K562 (cell line): ENCODE measurements at regions not wholly inside any gene's neighbourhood (a gene's known extent, or its start where the extent isn't known, plus 50 kb on each side); places are given as distances from the start of the nearest gene placed in this dataset.

Source experiments
- BHLHE40 ChIP-seq: IDR thresholded peaks from 2 replicates; pipeline ENCODE4 v1.6.1; 2011; ENCODE audit warnings: low read length, improper control_type of control experiment
- ELF1 ChIP-seq: fragments of 200-800 bp; sonication (Bioruptor generic); IDR thresholded peaks from 2 replicates; pipeline ENCODE4 v1.6.1; 2016; ENCODE audit warnings: missing genetic modification characterization, missing compliant biosample characterization
- FOSL1 ChIP-seq: fragments of 200-800 bp; sonication (Bioruptor generic); conservative IDR thresholded peaks from 2 replicates; pipeline ENCODE4 v1.6.1; 2016; ENCODE audit warnings: missing genetic modification characterization, missing compliant biosample characterization
- FUS ChIP-seq: fragments of 200-400 bp; formaldehyde crosslinking; optimal IDR thresholded peaks from 2 replicates; pipeline ENCODE3; 2017; ENCODE audit warnings: low read depth, low read length
- KLF6 ChIP-seq: fragments of 250-450 bp; sonication (Bioruptor Pico); IDR thresholded peaks from 2 replicates; pipeline ENCODE4 v1.4.0; 2020; ENCODE audit warnings: mild to moderate bottlenecking, moderate library complexity, borderline replicate concordance
- PTRF ChIP-seq: fragments of 450-650 bp; IDR thresholded peaks from 2 replicates; pipeline ENCODE4 v1.6.1; 2016; ENCODE audit warnings: mild to moderate bottlenecking, missing genetic modification characterization, missing compliant biosample characterization
- TCFL5 ChIP-seq: fragments of 250-450 bp; sonication (Bioruptor Pico); conservative IDR thresholded peaks from 2 replicates; pipeline ENCODE4 v1.6.1; 2021; ENCODE audit warnings: mild to moderate bottlenecking, moderate library complexity, matching md5 sums
- TF ChIP-seq, protein P1 (sequence below): fragments of 200-400 bp; formaldehyde crosslinking; IDR thresholded peaks from 2 replicates; pipeline ENCODE4 v1.6.1; 2017; ENCODE audit warnings: mild to moderate bottlenecking, low read depth, low read length, moderate library complexity
- TF ChIP-seq, protein P2 (sequence below): sonication (generic); formaldehyde crosslinking; IDR thresholded peaks from 2 replicates; pipeline ENCODE4 v1.8.0; 2022; ENCODE audit warnings: mild to moderate bottlenecking, low read depth, missing genetic modification reagents
- TF ChIP-seq, protein P3 (sequence below): fragments of 250-450 bp; sonication (Bioruptor Pico); IDR thresholded peaks from 2 replicates; pipeline ENCODE4 v1.5.0; 2020; ENCODE audit warnings: mild to moderate bottlenecking, borderline replicate concordance
- TF ChIP-seq, protein P4 (sequence below): fragments of 450-650 bp; IDR thresholded peaks from 2 replicates; pipeline ENCODE4 v1.6.1; 2016; ENCODE audit warnings: missing biosample characterization, missing genetic modification characterization

- TF ChIP-seq TCFL5 (CRISPR knock-in tag), result no peak
- TF ChIP-seq KLF6 (CRISPR knock-in tag), result no peak
- TF ChIP-seq, protein P1, sequence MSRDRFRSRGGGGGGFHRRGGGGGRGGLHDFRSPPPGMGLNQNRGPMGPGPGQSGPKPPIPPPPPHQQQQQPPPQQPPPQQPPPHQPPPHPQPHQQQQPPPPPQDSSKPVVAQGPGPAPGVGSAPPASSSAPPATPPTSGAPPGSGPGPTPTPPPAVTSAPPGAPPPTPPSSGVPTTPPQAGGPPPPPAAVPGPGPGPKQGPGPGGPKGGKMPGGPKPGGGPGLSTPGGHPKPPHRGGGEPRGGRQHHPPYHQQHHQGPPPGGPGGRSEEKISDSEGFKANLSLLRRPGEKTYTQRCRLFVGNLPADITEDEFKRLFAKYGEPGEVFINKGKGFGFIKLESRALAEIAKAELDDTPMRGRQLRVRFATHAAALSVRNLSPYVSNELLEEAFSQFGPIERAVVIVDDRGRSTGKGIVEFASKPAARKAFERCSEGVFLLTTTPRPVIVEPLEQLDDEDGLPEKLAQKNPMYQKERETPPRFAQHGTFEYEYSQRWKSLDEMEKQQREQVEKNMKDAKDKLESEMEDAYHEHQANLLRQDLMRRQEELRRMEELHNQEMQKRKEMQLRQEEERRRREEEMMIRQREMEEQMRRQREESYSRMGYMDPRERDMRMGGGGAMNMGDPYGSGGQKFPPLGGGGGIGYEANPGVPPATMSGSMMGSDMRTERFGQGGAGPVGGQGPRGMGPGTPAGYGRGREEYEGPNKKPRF, result no peak
- peak; percentile 89 for TF ChIP-seq FUS
- TF ChIP-seq PTRF, result no peak
- peak; percentile 64 for TF ChIP-seq BHLHE40
- TF ChIP-seq FOSL1 (tag), result peak; percentile 37
- TF ChIP-seq, protein P2, sequence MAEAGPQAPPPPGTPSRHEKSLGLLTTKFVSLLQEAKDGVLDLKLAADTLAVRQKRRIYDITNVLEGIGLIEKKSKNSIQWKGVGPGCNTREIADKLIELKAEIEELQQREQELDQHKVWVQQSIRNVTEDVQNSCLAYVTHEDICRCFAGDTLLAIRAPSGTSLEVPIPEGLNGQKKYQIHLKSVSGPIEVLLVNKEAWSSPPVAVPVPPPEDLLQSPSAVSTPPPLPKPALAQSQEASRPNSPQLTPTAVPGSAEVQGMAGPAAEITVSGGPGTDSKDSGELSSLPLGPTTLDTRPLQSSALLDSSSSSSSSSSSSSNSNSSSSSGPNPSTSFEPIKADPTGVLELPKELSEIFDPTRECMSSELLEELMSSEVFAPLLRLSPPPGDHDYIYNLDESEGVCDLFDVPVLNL, result no peak
- TF ChIP-seq, protein P3, sequence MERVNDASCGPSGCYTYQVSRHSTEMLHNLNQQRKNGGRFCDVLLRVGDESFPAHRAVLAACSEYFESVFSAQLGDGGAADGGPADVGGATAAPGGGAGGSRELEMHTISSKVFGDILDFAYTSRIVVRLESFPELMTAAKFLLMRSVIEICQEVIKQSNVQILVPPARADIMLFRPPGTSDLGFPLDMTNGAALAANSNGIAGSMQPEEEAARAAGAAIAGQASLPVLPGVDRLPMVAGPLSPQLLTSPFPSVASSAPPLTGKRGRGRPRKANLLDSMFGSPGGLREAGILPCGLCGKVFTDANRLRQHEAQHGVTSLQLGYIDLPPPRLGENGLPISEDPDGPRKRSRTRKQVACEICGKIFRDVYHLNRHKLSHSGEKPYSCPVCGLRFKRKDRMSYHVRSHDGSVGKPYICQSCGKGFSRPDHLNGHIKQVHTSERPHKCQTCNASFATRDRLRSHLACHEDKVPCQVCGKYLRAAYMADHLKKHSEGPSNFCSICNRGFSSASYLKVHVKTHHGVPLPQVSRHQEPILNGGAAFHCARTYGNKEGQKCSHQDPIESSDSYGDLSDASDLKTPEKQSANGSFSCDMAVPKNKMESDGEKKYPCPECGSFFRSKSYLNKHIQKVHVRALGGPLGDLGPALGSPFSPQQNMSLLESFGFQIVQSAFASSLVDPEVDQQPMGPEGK, result no peak
- TF ChIP-seq, protein P4, sequence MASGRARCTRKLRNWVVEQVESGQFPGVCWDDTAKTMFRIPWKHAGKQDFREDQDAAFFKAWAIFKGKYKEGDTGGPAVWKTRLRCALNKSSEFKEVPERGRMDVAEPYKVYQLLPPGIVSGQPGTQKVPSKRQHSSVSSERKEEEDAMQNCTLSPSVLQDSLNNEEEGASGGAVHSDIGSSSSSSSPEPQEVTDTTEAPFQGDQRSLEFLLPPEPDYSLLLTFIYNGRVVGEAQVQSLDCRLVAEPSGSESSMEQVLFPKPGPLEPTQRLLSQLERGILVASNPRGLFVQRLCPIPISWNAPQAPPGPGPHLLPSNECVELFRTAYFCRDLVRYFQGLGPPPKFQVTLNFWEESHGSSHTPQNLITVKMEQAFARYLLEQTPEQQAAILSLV (tag), result 0 out of 2 replicates have a peak, but pooled peaks have one; percentile 14
- peak; percentile 93 for TF ChIP-seq ELF1 (tag)
These were observed 127.1 kb upstream of the ZNF746 start (continued) for GRCh38 chr7:149624419-149625339.
